Psoas muscle (tissue), 7 donors: ENCODE measurements at regions not wholly inside any gene's neighbourhood (a gene's known extent, or its start where the extent isn't known, plus 50 kb on each side); places are given as distances from the start of the nearest gene placed in this dataset.

Experiments used
- ATAC-seq, 4 donors: fragments of 200-7000 bp; cut with Tn5 transposase; one replicate each; pipeline ENCODE4 v1.9.1; 2020; ENCODE audit warnings: moderate library complexity in 3 of 4, mild to moderate bottlenecking in 2 of 4
- DNase-seq, 2 donors: peaks; one replicate each; pipeline ENCODE4 v3.0.0-alpha.2; 2020
- H3K27ac ChIP-seq: fragments of 200-600 bp; one replicate; pipeline ENCODE4 v1.8.0; 2022
- H3K27me3 ChIP-seq, 3 donors: fragments of 200-600 bp in 1 of 3; one replicate each; pipeline versions ENCODE4 v1.6.1 to v1.8.0; 2013 to 2022; ENCODE audit warnings: low read length in 2 of 3, mild to moderate bottlenecking in 2 of 3, moderate library complexity in 1 of 3; ENCODE audit not compliant: insufficient read depth in 3 of 3
- H3K36me3 ChIP-seq, 2 donors: fragments of 200-600 bp in 1 of 2; one replicate each; pipeline versions ENCODE4 v1.6.1 to v1.8.0; 2013 to 2022; ENCODE audit warnings: low read depth in 1 of 2, mild to moderate bottlenecking in 1 of 2, moderate library complexity in 1 of 2; ENCODE audit not compliant: insufficient read depth in 1 of 2
- H3K4me1 ChIP-seq: fragments of 200-600 bp; one replicate; pipeline ENCODE4 v1.8.0; 2022
- H3K4me3 ChIP-seq: fragments of 200-600 bp; one replicate; pipeline ENCODE4 v1.8.0; 2022; ENCODE audit warnings: mild to moderate bottlenecking
- H3K9me3 ChIP-seq: fragments of 200-600 bp; one replicate; pipeline ENCODE4 v1.8.0; 2022
- WGBS, 3 donors: extraction: QIAGEN DNeasy Blood & Tissue Kit; methylation state at CpG; one replicate each; pipeline versions ENCODE4 v1.1.6 to v1.1.7; 2013; 5-methylcytosine and 5-hydroxymethylcytosine counted together
- intact Hi-C, 2 donors: fragments of 100-400 bp; cut with DNase I; formaldehyde crosslinking; loops; one replicate each; pipeline versions ENCODE4 v1.11.0 to v1.14.2; 2022
- TF ChIP-seq, protein P1 (sequence below): fragments of 200-600 bp; IDR thresholded peaks from one replicate; pipeline ENCODE4 v1.8.0; 2022; ENCODE audit warnings: antibody characterized with exemption
- donor health status: healthy with polysubstance abuse.
- donor health status: DM: no; HTN: no; CAD: no; lungs with moderate emphysema.
- donor health status: Bipolar disorder and iron deficiency.
- donor health status: healthy.
- donor health status: DM: yes; HTN: yes; CAD: no.
- donor health status: DM: no; HTN: no; CAD: no.
- donor health status: DM: yes; HTN: yes; CAD: no.

DNA sequence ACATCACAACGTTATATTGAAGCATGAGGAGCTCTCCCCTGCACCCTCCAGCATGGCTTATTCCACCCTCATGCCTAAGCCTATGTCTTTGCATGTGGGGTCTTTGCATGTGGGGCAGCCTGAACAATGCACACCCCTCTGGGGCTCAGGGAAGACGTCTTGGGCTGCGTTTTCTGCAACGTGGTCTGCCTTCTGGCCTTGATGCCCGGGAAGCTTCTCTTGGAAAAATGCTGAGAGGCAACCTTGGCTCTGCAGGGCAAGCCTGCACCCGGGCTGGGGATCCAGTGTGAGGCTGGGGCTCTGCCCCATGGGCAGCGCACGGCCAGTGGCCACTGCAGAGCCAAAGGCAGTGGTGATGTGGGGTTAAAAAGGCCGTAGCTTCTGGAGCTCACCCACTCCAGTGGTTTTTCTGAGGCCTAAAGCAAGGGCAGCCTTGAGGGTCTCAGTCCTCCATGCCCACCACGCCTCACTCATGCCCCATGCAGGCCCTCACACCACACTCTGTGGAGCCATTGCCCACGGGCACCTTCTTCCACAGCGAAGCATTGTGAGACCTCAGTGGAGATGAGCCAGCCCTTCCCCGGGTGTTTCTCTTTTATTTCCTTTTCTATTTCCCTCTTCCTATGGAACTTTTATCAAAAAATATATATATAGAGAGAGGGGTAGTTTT lies 112.2 kb downstream of the MRPL36 start:
- TF ChIP-seq, protein P1, sequence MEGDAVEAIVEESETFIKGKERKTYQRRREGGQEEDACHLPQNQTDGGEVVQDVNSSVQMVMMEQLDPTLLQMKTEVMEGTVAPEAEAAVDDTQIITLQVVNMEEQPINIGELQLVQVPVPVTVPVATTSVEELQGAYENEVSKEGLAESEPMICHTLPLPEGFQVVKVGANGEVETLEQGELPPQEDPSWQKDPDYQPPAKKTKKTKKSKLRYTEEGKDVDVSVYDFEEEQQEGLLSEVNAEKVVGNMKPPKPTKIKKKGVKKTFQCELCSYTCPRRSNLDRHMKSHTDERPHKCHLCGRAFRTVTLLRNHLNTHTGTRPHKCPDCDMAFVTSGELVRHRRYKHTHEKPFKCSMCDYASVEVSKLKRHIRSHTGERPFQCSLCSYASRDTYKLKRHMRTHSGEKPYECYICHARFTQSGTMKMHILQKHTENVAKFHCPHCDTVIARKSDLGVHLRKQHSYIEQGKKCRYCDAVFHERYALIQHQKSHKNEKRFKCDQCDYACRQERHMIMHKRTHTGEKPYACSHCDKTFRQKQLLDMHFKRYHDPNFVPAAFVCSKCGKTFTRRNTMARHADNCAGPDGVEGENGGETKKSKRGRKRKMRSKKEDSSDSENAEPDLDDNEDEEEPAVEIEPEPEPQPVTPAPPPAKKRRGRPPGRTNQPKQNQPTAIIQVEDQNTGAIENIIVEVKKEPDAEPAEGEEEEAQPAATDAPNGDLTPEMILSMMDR = no peak
- Histone ChIP-seq H3K4me1 (no peaks in the 10 kb centered on the region), H3K36me3 (no peaks in the 10 kb centered on the region), H3K27ac (no peak overlapping the region), H3K27me3 (peaks cover 0 to 5% (median 0%) of the 10 kb centered on the region in 3 donors), H3K9me3 (peaks cover 6% of the 10 kb centered on the region), H3K4me3 (no peak overlapping the region)
- no peak for DNase-seq
- intact Hi-C loops = no loop called here
- ATAC-seq = no peak
- WGBS, 3 donors = 78 to 80% (median 79%) methylated on average over 13 of the region's 13 CpGs

DNA sequence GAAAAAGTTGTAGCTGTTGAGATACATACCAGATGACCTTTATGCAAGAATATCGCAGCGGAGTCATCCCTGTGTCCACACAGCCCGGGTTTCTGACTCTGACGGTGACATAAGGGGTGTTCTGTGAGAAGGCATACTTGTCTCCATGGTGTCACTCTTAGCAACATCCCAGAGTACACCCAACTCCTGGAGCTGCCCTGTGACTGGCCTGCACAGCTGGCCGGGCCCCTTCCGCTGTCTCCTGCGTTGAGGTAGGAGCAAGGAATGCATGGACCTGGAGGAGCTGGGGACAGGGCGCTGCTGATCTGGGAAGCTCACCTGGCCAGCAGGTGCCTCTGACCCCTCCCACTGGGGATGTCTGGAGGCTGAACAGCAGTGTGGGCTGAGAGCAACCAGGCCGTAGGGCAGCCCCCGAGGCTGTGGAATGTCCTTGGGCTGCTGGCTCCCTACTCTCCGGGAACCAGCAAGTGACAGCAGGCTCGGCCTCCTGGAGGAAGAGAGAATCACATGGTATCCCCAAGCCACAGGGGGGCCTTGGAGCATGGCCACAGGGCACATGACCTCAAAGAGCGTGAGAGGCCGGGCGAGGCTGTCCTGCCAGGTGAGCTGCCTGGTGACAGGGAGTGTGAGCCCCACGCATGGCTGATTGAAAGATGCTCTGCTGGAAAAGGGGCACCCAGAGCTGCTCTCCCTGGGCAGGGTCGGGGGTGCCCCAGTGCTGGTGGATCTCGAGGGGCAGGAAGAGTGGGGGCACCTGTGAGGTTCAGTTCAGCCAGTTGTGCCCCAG lies 113.4 kb downstream of the MRPL36 start:
- WGBS, 3 donors = 64 to 72% (median 65%) methylated on average over 18 of the region's 18 CpGs
- no peak for ATAC-seq
- H3K9me3 ChIP-seq = peaks cover 6% of the 10 kb centered on the region
- no peak for DNase-seq
- TF ChIP-seq, protein P1 = no peak
- H3K4me1 ChIP-seq = no peaks in the 10 kb centered on the region
- H3K27me3 ChIP-seq = peaks cover 0 to 12% (median 4%) of the 10 kb centered on the region in 3 donors
- H3K4me3 ChIP-seq = no peak overlapping the region
- intact Hi-C loops = no loop called here
- no peaks in the 10 kb centered on the region for H3K36me3 ChIP-seq
- H3K27ac ChIP-seq = no peak overlapping the region

DNA sequence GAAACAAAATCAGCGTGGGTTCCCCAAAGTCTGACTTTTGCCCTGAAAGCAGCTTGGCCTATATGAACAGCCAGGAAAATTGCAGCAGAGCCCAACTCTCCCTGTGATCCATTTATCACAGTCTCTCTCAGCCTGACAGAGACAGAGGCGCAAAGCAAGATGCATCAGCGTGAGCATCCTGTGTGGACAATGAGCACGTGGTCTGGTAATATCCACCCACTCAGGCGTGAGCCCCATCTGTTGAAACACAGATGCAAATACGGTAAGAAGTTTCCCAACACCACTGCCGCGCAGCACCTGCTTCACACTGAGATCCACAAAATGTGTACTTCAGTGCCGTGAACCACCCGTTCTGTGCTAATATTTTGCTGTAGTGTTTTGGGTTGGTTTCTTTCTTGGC lies 114.6 kb downstream of the MRPL36 start:
- no peak for ATAC-seq
- H3K27me3 ChIP-seq = peaks cover 0 to 19% (median 4%) of the 10 kb centered on the region in 3 donors
- intact Hi-C loops = no loop called here

DNA sequence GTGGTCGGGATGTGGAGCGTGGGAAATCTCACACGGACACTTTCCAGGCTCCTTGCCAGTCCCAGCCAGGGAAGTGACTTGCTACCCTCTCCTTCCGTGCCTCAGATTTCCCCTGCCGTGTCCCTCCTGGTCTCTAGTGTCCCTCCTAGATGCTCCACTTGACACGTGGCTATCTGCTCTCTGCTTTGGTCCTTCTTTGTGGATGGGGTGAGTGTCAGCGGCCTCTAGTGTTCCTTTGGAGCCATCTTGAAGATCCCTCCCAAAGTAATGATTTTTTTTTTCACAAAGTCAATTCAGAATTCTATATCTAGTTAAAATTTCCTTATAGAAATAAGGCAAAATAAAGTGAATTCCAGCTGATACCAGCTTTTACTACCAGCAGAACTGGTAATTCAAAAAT lies 117.7 kb downstream of the MRPL36 start:
- TF ChIP-seq, protein P1 = no peak
- ATAC-seq = no peak

More for the DNA sequence above, 114.6 kb downstream of the MRPL36 start:
- no peak overlapping the region for H3K27ac ChIP-seq
- 61 to 70% (median 69%) methylated on average over 10 of the region's 10 CpGs for WGBS, 3 donors
- DNase-seq = no peak
- peaks cover 6% of the 10 kb centered on the region for H3K9me3 ChIP-seq
- no peaks in the 10 kb centered on the region for H3K4me1 ChIP-seq
- no peaks in the 10 kb centered on the region for H3K36me3 ChIP-seq
- TF ChIP-seq, protein P1 = no peak
- H3K4me3 ChIP-seq = no peak overlapping the region

More for the DNA sequence above, 117.7 kb downstream of the MRPL36 start:
- H3K9me3 ChIP-seq = peaks cover 7% of the 10 kb centered on the region
- DNase-seq = no peak
- WGBS, 3 donors = 52 to 62% (median 61%) methylated on average over 7 of the region's 7 CpGs
- H3K36me3 ChIP-seq = peaks cover 0 to 2% of the 10 kb centered on the region in 2 donors
- H3K4me1 ChIP-seq = no peaks in the 10 kb centered on the region
- no peak overlapping the region for H3K4me3 ChIP-seq
- intact Hi-C loops = no loop called here
- peaks cover 0 to 19% (median 4%) of the 10 kb centered on the region in 3 donors for H3K27me3 ChIP-seq
- no peak overlapping the region for H3K27ac ChIP-seq
